Lower lobe of right lung (tissue), 2 donors: ENCODE measurements at regions not wholly inside any gene's neighbourhood (a gene's known extent, or its start where the extent isn't known, plus 50 kb on each side); places are given as distances from the start of the nearest gene placed in this dataset.

Experiments used
- ATAC-seq, 2 donors: fragments of 200-7000 bp; cut with Tn5 transposase; one replicate each; pipeline ENCODE4 v1.9.1; 2020 to 2022; ENCODE audit warnings: mild to moderate bottlenecking in 2 of 2, moderate library complexity in 2 of 2
- DNase-seq: peaks from one replicate; pipeline ENCODE4 v3.0.0-alpha.2; 2020
- H3K27ac ChIP-seq: fragments of 200-600 bp; one replicate; pipeline ENCODE4 v1.8.0; 2022
- H3K27me3 ChIP-seq: fragments of 200-600 bp; one replicate; pipeline ENCODE4 v1.8.0; 2022; ENCODE audit warnings: low read depth
- H3K36me3 ChIP-seq: fragments of 200-600 bp; one replicate; pipeline ENCODE4 v1.8.0; 2022; ENCODE audit warnings: mild to moderate bottlenecking
- H3K4me1 ChIP-seq: fragments of 200-600 bp; one replicate; pipeline ENCODE4 v1.8.0; 2022
- H3K4me3 ChIP-seq: fragments of 200-600 bp; one replicate; pipeline ENCODE4 v1.8.0; 2022; ENCODE audit warnings: mild to moderate bottlenecking
- H3K9me3 ChIP-seq: fragments of 200-600 bp; one replicate; pipeline ENCODE4 v1.8.0; 2022
- CTCF ChIP-seq: fragments of 200-600 bp; IDR thresholded peaks from one replicate; pipeline ENCODE4 v1.8.0; 2022; ENCODE audit warnings: antibody characterized with exemption, mild to moderate bottlenecking
- intact Hi-C: fragments of 100-400 bp; cut with DNase I; formaldehyde crosslinking; loops from one replicate; pipeline ENCODE4 v1.11.0; 2022
- donor health status: DM: no; HTN: yes; CAD: no; lungs with severe emphysema.

DNA sequence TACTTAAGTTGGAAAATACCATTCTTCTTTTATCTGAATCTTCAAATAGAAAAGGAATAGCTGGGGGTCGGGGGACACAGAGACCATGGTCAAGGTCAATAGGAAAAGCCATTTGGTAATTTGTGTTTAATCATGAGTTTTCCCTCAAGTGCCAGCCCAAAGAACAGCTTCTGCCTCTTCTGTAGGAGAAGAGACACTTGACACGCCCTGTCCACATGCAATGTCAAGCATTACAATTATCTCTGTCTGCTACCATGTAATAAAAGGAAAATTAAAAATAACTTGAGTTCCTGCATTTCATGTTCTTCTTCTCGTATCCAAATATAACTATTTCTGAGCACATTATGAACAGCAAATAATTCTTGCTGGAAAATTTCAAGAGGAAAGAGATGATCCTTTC is 241.7 kb downstream of the IPMK start:
- H3K9me3 ChIP-seq = no peaks in the 10 kb centered on the region
- H3K27ac ChIP-seq = no peak overlapping the region
- intact Hi-C loops = no loop called here
- H3K4me3 ChIP-seq = no peak overlapping the region
- H3K36me3 ChIP-seq = no peaks in the 10 kb centered on the region
- ATAC-seq (no peak), DNase-seq (no peak)
- H3K27me3 ChIP-seq = no peaks in the 10 kb centered on the region
- no peak for TF ChIP-seq CTCF
- H3K4me1 ChIP-seq = no peaks in the 10 kb centered on the region

DNA sequence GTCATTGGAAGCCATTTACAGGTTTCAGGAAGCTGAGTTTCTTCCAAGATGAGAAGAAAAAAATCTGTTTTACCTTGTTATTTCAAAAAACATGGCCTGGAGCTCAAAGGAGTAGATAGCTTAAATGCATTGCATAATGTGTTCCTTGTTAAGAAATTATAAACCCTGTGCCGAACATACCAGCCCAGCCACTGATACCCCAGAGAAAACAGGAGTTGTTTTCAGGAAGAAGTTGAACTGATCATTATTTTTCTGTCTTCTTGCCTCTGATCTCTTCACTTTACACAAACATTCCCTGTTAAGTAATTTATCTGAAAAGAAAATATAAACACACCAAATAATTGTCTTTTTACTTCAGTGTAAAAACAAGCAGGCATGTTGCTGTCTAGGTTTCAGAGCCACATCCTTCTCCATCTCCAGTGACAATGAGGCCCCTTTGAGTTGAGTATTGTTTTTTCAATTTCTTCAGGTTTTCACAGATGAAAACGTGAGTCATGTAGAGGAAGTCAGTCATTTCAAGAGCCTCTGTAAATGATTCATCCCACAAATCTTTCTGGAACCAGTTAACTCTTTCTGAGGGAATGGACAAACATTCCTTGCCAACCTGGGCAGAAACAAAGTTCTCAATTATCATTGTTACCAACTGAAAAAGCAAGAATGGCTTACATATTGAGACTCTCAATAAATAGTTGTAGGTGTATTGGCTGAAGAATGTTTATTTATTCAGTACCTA is 244.2 kb downstream of the IPMK start:
- Histone ChIP-seq H3K36me3 (no peaks in the 10 kb centered on the region), H3K4me1 (no peaks in the 10 kb centered on the region), H3K27ac (no peak overlapping the region), H3K27me3 (no peaks in the 10 kb centered on the region), H3K9me3 (no peaks in the 10 kb centered on the region), H3K4me3 (no peak overlapping the region)
- ATAC-seq (no peak), DNase-seq (no peak)
- TF ChIP-seq CTCF = no peak
- intact Hi-C loops = no loop called here

DNA sequence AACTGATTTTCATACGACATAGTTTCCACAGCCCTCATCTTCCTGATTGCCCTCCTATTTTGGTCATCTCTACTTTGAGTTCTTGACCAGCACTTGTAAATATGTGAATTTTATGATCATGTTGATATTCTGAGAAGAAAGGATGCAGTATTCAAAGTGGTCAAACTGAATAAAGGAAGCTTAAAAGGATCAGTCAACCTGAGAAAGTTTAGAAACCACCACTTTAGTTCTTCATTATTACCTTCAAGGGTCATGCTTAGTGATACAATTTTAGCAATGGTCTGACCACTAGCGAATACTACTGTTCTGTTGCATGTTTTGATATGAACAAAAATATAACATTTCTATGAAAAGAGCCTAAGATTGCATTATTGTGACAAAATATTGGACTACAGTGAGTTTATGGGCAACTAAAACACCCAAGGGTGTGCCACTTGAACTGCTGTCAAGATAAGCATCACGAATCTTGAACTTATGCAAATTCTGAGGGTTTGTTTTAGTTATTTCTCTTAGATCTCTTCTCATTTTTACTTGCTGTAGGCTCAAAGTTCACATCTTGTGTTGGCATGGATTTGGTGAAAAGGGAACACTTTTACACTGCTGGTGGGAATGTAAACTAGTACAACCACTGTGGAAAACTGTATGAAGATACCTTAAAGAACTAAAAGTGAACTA is 247.7 kb downstream of the IPMK start:
- H3K4me3 ChIP-seq = no peak overlapping the region
- no peak for TF ChIP-seq CTCF
- H3K27ac ChIP-seq = no peak overlapping the region
- DNase-seq (no peak), ATAC-seq (no peak)
- H3K36me3 ChIP-seq = no peaks in the 10 kb centered on the region
- intact Hi-C loops = no loop called here
- H3K27me3 ChIP-seq = no peaks in the 10 kb centered on the region
- no peaks in the 10 kb centered on the region for H3K4me1 ChIP-seq
- no peaks in the 10 kb centered on the region for H3K9me3 ChIP-seq

- ATAC-seq (no peak), DNase-seq (no peak)
- Histone ChIP-seq H3K27me3 (no peaks in the 10 kb centered on the region), H3K4me3 (no peak overlapping the region), H3K27ac (no peak overlapping the region), H3K9me3 (no peaks in the 10 kb centered on the region), H3K4me1 (no peaks in the 10 kb centered on the region), H3K36me3 (no peaks in the 10 kb centered on the region)
- TF ChIP-seq CTCF = no peak
- intact Hi-C loops = no loop called here
These were observed 249.9 kb downstream of the IPMK start for GRCh38 chr10:58017719-58018367.

- DNase-seq = no peak
- Histone ChIP-seq H3K27me3 (no peaks in the 10 kb centered on the region), H3K4me1 (no peaks in the 10 kb centered on the region), H3K9me3 (no peaks in the 10 kb centered on the region), H3K27ac (no peak overlapping the region), H3K36me3 (no peaks in the 10 kb centered on the region), H3K4me3 (no peak overlapping the region)
- intact Hi-C loops = no loop called here
- no peak for ATAC-seq
- TF ChIP-seq CTCF = no peak
These were observed 251.1 kb downstream of the IPMK start for GRCh38 chr10:58016614-58017013.
